ENCODE measurements at regions not wholly inside any gene's neighbourhood (a gene's known extent, or its start where the extent isn't known, plus 50 kb on each side); places are given as distances from the start of the nearest gene placed in this dataset.

DNA sequence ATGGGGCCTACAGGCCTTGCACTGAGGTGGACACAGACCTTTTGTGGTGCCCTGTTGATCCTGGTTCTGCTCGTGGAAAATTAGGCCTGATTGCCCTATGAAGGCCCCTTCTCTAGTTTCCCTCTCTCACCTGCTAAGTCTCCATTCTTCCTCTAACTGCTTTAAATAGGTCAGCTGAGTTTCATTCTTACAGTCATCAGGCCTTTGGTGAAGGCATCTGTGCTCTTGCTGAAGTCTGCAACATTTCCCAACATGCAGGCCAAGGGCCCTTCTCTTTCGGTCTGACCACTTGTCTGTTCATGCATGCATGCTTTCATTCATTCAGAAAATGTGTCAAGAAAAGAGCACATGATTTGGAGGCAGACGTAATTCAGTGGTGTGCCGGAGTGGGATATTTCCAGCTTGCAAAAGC lies 244.0 kb downstream of the BUB3 start:
- Histone ChIP-seq H3K36me3 (ENCODE audit: control insufficient read depth, insufficient read depth, low read length) (no peaks in the 10 kb centered on the region), H3K27me3 (ENCODE audit: control insufficient read depth, insufficient read depth, low read length) (no peaks in the 10 kb centered on the region), H3K4me3 (ENCODE audit: low read depth, low read length) (no peak overlapping the region)
- FAIRE-seq (no peak), DNase-seq (ENCODE audit: low read depth) (no peak)
- TF ChIP-seq, protein P1, sequence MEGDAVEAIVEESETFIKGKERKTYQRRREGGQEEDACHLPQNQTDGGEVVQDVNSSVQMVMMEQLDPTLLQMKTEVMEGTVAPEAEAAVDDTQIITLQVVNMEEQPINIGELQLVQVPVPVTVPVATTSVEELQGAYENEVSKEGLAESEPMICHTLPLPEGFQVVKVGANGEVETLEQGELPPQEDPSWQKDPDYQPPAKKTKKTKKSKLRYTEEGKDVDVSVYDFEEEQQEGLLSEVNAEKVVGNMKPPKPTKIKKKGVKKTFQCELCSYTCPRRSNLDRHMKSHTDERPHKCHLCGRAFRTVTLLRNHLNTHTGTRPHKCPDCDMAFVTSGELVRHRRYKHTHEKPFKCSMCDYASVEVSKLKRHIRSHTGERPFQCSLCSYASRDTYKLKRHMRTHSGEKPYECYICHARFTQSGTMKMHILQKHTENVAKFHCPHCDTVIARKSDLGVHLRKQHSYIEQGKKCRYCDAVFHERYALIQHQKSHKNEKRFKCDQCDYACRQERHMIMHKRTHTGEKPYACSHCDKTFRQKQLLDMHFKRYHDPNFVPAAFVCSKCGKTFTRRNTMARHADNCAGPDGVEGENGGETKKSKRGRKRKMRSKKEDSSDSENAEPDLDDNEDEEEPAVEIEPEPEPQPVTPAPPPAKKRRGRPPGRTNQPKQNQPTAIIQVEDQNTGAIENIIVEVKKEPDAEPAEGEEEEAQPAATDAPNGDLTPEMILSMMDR (IDR thresholded peaks at IDR 0.05; ENCODE audit: insufficient read depth, low read length, severe bottlenecking), result no peak

DNA sequence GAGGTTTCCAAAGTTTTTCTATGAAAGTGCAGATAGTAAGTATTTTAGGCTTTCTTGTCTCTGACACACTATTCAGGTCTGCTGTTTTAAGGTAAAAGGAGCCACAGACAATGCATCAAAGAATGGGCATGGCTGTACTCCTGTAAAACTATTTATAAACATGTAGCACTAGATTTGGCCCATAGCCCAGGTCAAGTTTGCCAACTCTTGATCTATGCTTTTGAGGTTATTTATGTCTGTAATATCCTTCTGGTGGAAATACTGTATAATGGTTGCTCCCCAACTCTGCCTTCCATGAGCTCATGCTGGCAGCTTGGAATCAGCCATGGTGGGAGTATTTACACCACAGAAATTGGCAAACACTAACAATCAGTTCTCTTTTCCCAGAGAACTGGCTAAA lies 244.6 kb downstream of the BUB3 start:
- Histone ChIP-seq H3K4me3 (ENCODE audit: low read depth, low read length) (no peak overlapping the region), H3K36me3 (ENCODE audit: control insufficient read depth, insufficient read depth, low read length) (no peaks in the 10 kb centered on the region), H3K27me3 (ENCODE audit: control insufficient read depth, insufficient read depth, low read length) (no peaks in the 10 kb centered on the region)
- TF ChIP-seq, protein P1 (IDR thresholded peaks at IDR 0.05; ENCODE audit: insufficient read depth, low read length, severe bottlenecking), result no peak
- DNase-seq (ENCODE audit: low read depth), result no peak
- no peak for FAIRE-seq

DNA sequence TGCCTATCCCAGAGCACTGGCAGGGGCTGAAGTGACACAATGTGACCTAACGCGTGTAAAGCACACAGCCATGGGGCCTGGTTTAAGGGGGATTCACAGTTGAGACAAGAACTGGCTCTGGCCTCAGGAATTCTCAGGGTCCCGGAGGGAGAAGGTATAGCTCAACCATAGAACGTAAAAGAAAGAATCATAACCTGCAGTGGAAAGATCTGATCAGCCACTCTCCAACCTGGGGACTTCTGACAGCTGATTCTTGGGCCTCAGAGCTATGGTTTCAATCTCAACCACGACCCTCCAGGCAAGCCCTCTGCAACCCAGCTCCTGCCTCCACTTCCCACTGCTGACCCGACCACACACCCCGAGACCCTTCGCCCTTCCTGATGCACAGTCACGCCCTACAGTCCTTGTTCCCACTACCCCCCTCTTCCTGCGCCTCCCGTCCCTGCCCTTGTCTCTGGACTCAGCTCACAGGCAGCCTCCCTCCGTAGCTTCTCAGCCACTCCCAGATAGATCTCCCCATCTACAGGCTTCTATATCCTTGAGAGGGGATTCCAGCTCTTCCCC lies 245.2 kb downstream of the BUB3 start:
- Histone ChIP-seq H3K36me3 (ENCODE audit: control insufficient read depth, insufficient read depth, low read length) (no peaks in the 10 kb centered on the region), H3K27me3 (ENCODE audit: control insufficient read depth, insufficient read depth, low read length) (no peaks in the 10 kb centered on the region), H3K4me3 (ENCODE audit: low read depth, low read length) (no peak overlapping the region)
- FAIRE-seq, result no peak
- TF ChIP-seq, protein P1 (IDR thresholded peaks at IDR 0.05; ENCODE audit: insufficient read depth, low read length, severe bottlenecking), result no peak
- no peak for DNase-seq (ENCODE audit: low read depth)

DNA sequence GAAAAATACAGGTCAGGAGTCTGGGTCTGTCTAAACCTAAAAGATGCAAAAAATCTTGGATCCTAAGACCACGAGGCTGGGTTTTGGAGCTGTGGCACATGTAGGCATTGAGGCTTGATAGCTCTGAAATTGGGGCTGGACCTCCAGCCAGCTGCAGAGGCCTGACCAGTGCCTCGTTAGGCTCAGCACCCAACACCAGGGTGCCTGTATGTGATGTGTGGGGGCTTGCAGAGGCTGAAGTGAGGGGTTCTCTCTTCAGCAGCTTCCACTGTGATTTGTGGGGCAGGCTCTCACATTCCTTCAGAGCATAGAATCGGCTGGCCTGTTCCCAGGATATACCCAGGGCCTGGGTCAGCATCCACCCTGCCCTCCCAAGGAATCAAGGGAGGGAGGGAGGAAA lies 247.8 kb downstream of the BUB3 start:
- FAIRE-seq, result no peak
- Histone ChIP-seq H3K4me3 (ENCODE audit: low read depth, low read length) (no peak overlapping the region), H3K27me3 (ENCODE audit: control insufficient read depth, insufficient read depth, low read length) (no peaks in the 10 kb centered on the region), H3K36me3 (ENCODE audit: control insufficient read depth, insufficient read depth, low read length) (no peaks in the 10 kb centered on the region)
- TF ChIP-seq, protein P1 (IDR thresholded peaks at IDR 0.05; ENCODE audit: insufficient read depth, low read length, severe bottlenecking), result no peak
- DNase-seq (ENCODE audit: low read depth), result no peak

DNA sequence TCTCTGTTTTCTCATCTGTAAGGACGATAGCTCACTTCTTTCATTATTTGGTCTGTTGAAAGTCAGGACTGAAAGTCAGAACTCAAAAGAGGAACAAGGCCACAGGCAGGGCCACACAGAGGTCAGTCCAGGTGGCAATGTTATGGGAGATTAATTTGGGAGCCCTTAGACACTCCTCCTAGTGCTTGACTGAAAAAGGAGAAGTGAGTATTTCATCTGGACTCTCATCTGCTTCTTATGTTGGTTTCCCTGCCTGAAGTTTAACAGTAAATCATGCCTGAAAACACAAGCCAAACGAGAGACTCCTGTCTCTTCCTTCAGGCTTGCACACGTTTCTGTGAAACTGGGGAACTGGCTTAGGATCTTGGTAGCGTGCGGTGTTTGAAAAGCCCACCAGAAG lies 248.5 kb downstream of the BUB3 start:
- FAIRE-seq (no peak), DNase-seq (ENCODE audit: low read depth) (no peak)
- no peaks in the 10 kb centered on the region for H3K27me3 ChIP-seq (ENCODE audit: control insufficient read depth, insufficient read depth, low read length)
- no peak overlapping the region for H3K4me3 ChIP-seq (ENCODE audit: low read depth, low read length)
- no peaks in the 10 kb centered on the region for H3K36me3 ChIP-seq (ENCODE audit: control insufficient read depth, insufficient read depth, low read length)
- TF ChIP-seq, protein P1 (IDR thresholded peaks at IDR 0.05; ENCODE audit: insufficient read depth, low read length, severe bottlenecking), result no peak

DNA sequence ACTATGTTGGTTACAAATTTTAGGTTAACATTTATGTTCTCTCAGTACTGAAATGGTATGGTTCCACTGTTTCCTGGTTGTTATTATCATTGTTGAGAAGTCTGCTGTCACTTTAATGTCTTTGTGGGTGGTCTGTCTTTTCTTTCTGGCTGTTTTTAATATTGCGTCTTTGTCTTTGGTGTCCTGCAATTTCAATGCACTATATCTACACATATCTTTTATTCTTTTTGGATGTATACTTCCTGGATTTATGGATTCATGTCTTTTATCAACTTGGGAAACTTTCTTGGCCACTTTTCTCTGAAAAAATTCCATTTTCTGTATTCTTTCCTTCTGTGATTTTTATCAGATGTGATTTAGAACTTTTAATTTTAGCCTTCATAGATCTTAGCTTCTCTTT lies 250.2 kb downstream of the BUB3 start:
- DNase-seq (ENCODE audit: low read depth) (no peak), FAIRE-seq (no peak)
- Histone ChIP-seq H3K4me3 (ENCODE audit: low read depth, low read length) (no peak overlapping the region), H3K36me3 (ENCODE audit: control insufficient read depth, insufficient read depth, low read length) (no peaks in the 10 kb centered on the region), H3K27me3 (ENCODE audit: control insufficient read depth, insufficient read depth, low read length) (no peaks in the 10 kb centered on the region)
- TF ChIP-seq, protein P1 (IDR thresholded peaks at IDR 0.05; ENCODE audit: insufficient read depth, low read length, severe bottlenecking), result no peak
